CD4-positive, alpha-beta T cell (primary cell): ENCODE measurements at regions not wholly inside any gene's neighbourhood (a gene's known extent, or its start where the extent isn't known, plus 50 kb on each side); places are given as distances from the start of the nearest gene placed in this dataset.

Experiments used
- ATAC-seq: fragments of 200-7000 bp; cut with Tn5 transposase; one replicate; pipeline ENCODE4 v1.10.0; 2022; ENCODE audit warnings: mild to moderate bottlenecking; ENCODE audit not compliant: poor library complexity
- CTCF ChIA-PET: fragments of 350-600 bp; sonication (Branson Sonifier 250); formaldehyde crosslinking; loops from one replicate; lab custom pipeline; 2021; ENCODE audit warnings: antibody characterized with exemption, inconsistent platforms; lab: Charles Lee
- POLR2A ChIA-PET: fragments of 350-600 bp; sonication (Branson Sonifier 250); formaldehyde crosslinking; loops from one replicate; lab custom pipeline; 2021; ENCODE audit warnings: antibody characterized with exemption, inconsistent platforms; lab: Charles Lee
- DNase-seq, 14 experiments: peaks; one replicate each; pipeline ENCODE4 v3.0.0-alpha.2; 2013 to 2020; ENCODE audit warnings: mixed read lengths in 2 of 14
- H3K27ac ChIP-seq, 2 donors: one replicate each; pipeline versions ENCODE4 v1.5.1 to v1.7.0; 2013; ENCODE audit warnings: low read length in 2 of 2, low read depth in 1 of 2, mild to moderate bottlenecking in 1 of 2
- H3K27me3 ChIP-seq, 2 experiments: 1 replicate in 1 of 2; 2 replicates in 1 of 2; pipeline versions ENCODE4 v1.6.1 to v1.7.0; 2013; ENCODE audit warnings: low read length in 2 of 2, control low read depth in 1 of 2, mild to moderate bottlenecking in 1 of 2, moderate library complexity in 1 of 2; ENCODE audit not compliant: insufficient read depth in 2 of 2, control insufficient read depth in 1 of 2
- H3K36me3 ChIP-seq: one replicate; pipeline ENCODE4 v1.6.1; 2013; ENCODE audit warnings: low read length, control low read depth; ENCODE audit not compliant: insufficient read depth
- H3K4me1 ChIP-seq: one replicate; pipeline ENCODE4 v1.6.1; 2013; ENCODE audit warnings: low read length, control low read depth; ENCODE audit not compliant: insufficient read depth
- H3K4me3 ChIP-seq: one replicate; pipeline ENCODE4 v1.5.1; 2013; ENCODE audit warnings: mild to moderate bottlenecking, low read length, moderate library complexity
- H3K9me3 ChIP-seq, 2 experiments: 1 replicate in 1 of 2; 2 replicates in 1 of 2; pipeline versions ENCODE4 v1.6.1 to v1.7.0; 2013; ENCODE audit warnings: low read length in 2 of 2, mild to moderate bottlenecking in 2 of 2, control low read depth in 1 of 2, moderate library complexity in 1 of 2; ENCODE audit not compliant: control insufficient read depth in 1 of 2, insufficient read depth in 1 of 2
- H3K27ac Mint-ChIP-seq: one replicate; pipeline ENCODE4 v1.8.0; 2020; ENCODE audit warnings: mixed read lengths
- H3K27me3 Mint-ChIP-seq: one replicate; pipeline ENCODE4 v1.8.0; 2021; ENCODE audit warnings: mixed read lengths
- H3K36me3 Mint-ChIP-seq: one replicate; pipeline ENCODE4 v1.8.0; 2021; ENCODE audit warnings: low read depth, mixed read lengths
- H3K4me1 Mint-ChIP-seq: one replicate; pipeline ENCODE4 v1.8.0; 2021; ENCODE audit warnings: low read depth, mixed read lengths
- H3K4me3 Mint-ChIP-seq: one replicate; pipeline ENCODE4 v1.8.0; 2020; ENCODE audit warnings: mild to moderate bottlenecking, mixed read lengths
- H3K9me3 Mint-ChIP-seq: one replicate; pipeline ENCODE4 v1.8.0; 2020; ENCODE audit warnings: mixed read lengths
- intact Hi-C, 2 experiments: fragments of 100-400 bp; cut with DNase I in 1 of 2; cut with micrococcal nuclease in 1 of 2; formaldehyde crosslinking; loops; one replicate each; pipeline versions ENCODE4 v1.15.1 to v1.9.0; 2023 to 2025; cut with DNase I, micrococcal nuclease
- TF ChIP-seq, protein P1 (sequence below): fragments of 200-600 bp; IDR thresholded peaks from one replicate; pipeline ENCODE4 v1.8.0; 2022; ENCODE audit warnings: antibody characterized with exemption, mild to moderate bottlenecking

DNA sequence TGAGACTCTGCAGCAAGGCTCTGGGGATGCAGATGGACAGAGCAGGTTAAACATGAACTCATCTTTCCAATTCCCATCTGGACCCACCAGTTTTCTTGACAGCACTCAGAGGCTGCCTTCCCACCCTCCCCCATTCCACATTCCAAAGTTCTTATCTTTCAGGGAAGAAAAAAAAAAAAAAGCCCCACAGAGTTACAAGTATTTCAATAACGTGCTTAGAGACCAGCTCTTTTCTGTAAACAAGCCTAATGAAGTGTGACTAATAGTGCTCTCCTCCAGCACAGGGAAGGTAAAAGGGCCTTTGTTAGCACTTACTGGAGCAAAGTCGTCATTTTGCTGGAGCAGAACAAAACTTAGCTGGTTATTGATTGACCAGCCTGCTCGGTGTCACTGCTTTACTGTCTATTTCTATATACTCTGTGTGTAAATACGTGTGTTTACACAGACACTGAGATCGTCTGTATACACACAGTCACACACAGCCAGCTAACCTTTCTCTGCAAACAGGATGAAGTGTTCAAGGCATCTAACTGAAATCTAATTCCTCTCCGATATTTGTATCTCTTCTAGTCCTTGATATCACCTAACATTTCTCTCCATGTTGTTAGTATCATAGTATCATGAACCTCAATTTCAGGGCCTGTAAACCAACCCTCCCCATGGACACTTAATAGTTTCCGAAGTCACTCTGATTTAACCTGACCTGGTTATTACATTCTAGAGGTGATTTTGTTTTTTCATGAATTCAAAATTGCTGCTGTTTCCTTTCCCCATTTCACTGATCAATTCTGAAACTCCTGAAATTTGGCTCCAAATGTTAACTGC, 84.9 kb downstream of the ZNF608 start:
- ATAC-seq (no peak), DNase-seq (no peak)
- no peaks in the 10 kb centered on the region for H3K36me3 Mint-ChIP-seq
- POLR2A ChIA-PET = no interaction called here
- intact Hi-C loops = no loop called here
- no peak overlapping the region for H3K27ac Mint-ChIP-seq
- Histone ChIP-seq H3K4me3 (no peak overlapping the region), H3K27ac (no peak overlapping the region), H3K27me3 (no peaks in the 10 kb centered on the region), H3K4me1 (no peaks in the 10 kb centered on the region), H3K36me3 (no peaks in the 10 kb centered on the region), H3K9me3 (no peaks in the 10 kb centered on the region)
- CTCF ChIA-PET = no interaction called here
- no peaks in the 10 kb centered on the region for H3K4me1 Mint-ChIP-seq
- H3K4me3 Mint-ChIP-seq = no peak overlapping the region
- H3K27me3 Mint-ChIP-seq = peaks cover 55% of the 10 kb centered on the region
- no peaks in the 10 kb centered on the region for H3K9me3 Mint-ChIP-seq
- TF ChIP-seq, protein P1, sequence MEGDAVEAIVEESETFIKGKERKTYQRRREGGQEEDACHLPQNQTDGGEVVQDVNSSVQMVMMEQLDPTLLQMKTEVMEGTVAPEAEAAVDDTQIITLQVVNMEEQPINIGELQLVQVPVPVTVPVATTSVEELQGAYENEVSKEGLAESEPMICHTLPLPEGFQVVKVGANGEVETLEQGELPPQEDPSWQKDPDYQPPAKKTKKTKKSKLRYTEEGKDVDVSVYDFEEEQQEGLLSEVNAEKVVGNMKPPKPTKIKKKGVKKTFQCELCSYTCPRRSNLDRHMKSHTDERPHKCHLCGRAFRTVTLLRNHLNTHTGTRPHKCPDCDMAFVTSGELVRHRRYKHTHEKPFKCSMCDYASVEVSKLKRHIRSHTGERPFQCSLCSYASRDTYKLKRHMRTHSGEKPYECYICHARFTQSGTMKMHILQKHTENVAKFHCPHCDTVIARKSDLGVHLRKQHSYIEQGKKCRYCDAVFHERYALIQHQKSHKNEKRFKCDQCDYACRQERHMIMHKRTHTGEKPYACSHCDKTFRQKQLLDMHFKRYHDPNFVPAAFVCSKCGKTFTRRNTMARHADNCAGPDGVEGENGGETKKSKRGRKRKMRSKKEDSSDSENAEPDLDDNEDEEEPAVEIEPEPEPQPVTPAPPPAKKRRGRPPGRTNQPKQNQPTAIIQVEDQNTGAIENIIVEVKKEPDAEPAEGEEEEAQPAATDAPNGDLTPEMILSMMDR = no peak

DNA sequence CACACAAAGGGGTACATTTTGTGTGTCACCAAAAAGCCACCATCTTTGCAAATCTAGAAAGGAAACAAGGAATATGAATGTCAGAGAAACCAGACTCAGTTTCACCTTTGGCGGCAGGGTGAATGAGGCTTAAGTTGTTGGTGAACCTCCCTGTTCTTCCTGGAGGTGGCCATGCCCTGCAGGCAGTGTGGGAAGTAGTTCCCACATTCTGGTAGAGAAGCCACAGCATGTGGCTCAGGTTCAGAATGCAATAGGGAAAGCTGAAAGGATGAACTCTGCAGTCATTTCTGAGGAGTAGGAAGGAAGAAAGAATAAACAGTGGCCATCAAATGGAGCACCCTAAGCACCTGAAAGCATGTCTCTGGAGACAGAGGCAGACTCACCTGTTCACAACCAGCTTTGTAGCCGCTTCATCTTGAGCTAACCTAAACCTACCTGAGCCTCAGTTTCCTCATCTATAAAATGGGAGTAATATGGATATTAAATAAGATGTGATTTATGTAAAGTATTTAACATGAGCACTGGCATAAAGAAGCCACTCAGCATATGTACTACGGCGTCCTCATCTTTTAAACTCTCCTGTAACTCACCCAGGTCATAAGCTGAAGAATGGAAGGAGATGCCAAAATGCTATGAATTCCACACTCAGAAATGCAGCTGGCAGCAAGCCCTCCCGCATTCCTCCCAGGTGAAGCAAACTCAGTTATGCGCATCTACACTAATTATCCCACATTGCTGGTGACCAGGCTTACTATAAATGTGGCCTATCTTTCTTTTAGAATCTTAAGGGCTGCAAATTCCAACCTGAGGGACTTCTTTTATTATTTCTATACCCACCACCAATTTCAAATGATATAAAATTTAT, 86.0 kb downstream of the ZNF608 start:
- intact Hi-C loops = no loop called here
- H3K4me3 ChIP-seq = no peak overlapping the region
- no peaks in the 10 kb centered on the region for H3K9me3 Mint-ChIP-seq
- H3K27ac Mint-ChIP-seq = no peak overlapping the region
- H3K4me1 ChIP-seq = no peaks in the 10 kb centered on the region
- ChIA-PET CTCF (no interaction called here), POLR2A (no interaction called here)
- no peak for DNase-seq
- no peaks in the 10 kb centered on the region for H3K36me3 Mint-ChIP-seq
- no peaks in the 10 kb centered on the region for H3K36me3 ChIP-seq
- H3K27me3 ChIP-seq = peaks cover 0 to 9% of the 10 kb centered on the region in 2 experiments
- H3K27ac ChIP-seq = no peak overlapping the region
- H3K27me3 Mint-ChIP-seq = peaks cover 55% of the 10 kb centered on the region
- no peak for ATAC-seq
- H3K4me3 Mint-ChIP-seq = no peak overlapping the region
- H3K9me3 ChIP-seq = no peaks in the 10 kb centered on the region
- TF ChIP-seq, protein P1 = no peak
- H3K4me1 Mint-ChIP-seq = no peaks in the 10 kb centered on the region

DNA sequence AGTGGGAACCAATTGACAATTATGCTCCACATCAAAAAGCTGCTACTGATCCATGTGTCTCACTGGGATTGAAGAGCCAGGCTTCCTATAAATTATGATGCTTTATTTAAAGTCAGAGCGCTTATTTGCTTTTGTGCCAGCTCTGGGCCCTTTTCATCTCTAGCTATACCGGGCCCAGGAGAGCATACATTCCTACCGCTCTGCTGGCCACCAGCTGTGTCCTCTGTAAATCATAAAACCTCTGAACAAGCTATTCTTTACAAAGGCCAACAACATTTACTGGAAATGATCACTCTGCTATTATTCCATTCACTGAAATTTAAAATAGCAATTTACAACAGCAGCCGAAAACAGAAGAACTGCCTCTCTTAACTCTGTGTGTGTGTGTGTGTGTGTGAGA, 86.6 kb downstream of the ZNF608 start:
- ChIA-PET CTCF (no interaction called here), POLR2A (no interaction called here)
- intact Hi-C loops = no loop called here
- ATAC-seq (no peak), DNase-seq (no peak)
- Histone ChIP-seq H3K36me3 (no peaks in the 10 kb centered on the region), H3K9me3 (no peaks in the 10 kb centered on the region), H3K4me1 (no peaks in the 10 kb centered on the region), H3K4me3 (no peak overlapping the region), H3K27me3 (peaks cover 5 to 16% of the 10 kb centered on the region in 2 experiments), H3K27ac (no peak overlapping the region)
- TF ChIP-seq, protein P1 = no peak
- H3K27ac Mint-ChIP-seq = no peak overlapping the region
- H3K36me3 Mint-ChIP-seq = no peaks in the 10 kb centered on the region
- no peak overlapping the region for H3K4me3 Mint-ChIP-seq
- H3K9me3 Mint-ChIP-seq = no peaks in the 10 kb centered on the region
- no peaks in the 10 kb centered on the region for H3K4me1 Mint-ChIP-seq
- peaks cover 55% of the 10 kb centered on the region for H3K27me3 Mint-ChIP-seq
